Fibroblast of skin of left quadriceps (primary cell): ENCODE measurements at regions not wholly inside any gene's neighbourhood (a gene's known extent, or its start where the extent isn't known, plus 50 kb on each side); places are given as distances from the start of the nearest gene placed in this dataset.

ENCODE experiments used
- DNase-seq, 2 experiments: peaks; one replicate each; pipeline ENCODE4 v3.0.0-alpha.2; 2013; ENCODE audit warnings: low read depth in 2 of 2

GRCh38 chr15:96119734-96120133, 210.8 kb upstream of the NR2F2 start:
- no peak for DNase-seq

GRCh38 chr15:96121086-96121920, 209.2 kb upstream of the NR2F2 start:
- DNase-seq = peak in 1 of 2 experiments; percentile 4

GRCh38 chr15:96122077-96123027, 208.1 kb upstream of the NR2F2 start:
- no peak for DNase-seq

GRCh38 chr15:96123028-96123400, 207.5 kb upstream of the NR2F2 start:
- no peak for DNase-seq

DNA sequence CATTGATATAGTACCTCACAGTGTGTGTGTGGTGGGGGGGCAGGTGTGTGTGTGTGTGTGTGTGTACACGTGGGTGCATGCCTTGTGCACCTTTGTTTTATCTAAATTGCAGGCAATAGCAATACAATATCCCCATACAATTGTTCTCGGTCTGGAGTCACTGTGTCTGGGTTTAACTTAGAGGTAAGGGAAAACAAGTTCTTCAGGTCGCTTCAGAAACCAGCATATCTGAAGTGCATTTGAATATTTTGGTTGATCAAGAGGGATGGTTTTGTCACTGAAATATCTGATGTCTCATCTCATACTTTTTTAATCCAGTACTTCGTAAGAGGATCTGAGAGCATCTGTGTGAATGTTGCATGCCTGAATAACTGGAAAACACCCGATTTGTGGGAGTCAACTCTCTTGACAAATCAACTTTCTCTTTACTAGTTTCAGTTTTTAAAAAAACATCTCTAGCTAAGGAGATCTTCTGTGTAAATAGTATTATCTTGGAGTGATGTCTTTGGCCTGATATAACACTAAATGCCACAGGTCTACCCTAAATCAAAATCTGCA, 206.8 kb upstream of the NR2F2 start:
- no peak for DNase-seq

GRCh38 chr15:96124436-96124835, 206.1 kb upstream of the NR2F2 start:
- no peak for DNase-seq

DNA sequence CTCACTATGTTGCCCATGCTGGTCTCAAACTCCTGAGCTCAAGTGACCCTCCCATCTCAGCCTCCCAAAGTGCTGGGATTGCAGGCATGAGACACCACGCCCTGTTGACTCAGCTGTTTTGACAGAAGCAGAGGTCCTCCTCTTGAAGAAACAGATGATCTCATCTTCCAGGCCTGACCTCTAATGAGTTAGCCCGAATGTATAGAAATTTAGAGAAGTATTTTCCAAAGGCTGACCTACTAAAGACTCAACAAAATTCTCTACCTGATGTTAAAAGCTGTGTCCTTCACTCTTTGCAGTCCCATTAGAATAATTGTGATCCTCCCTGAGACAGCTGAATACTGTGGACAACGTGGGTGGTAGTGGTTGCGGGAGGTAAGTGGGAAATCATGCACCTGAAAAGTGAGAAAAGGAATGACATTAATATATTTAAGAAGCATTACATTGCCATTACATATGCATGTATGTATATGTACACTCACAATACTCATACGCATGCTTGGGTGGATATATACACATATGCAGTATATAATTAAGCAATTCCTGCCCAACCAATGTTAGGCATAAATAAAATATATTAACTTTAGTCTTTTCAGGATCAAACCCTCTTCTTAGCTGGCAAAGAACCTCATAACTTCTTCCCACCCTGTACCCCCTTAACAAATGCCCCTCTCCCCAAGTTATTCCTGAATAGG, 204.6 kb upstream of the NR2F2 start:
- DNase-seq = no peak

GRCh38 chr15:96126859-96127258, 203.6 kb upstream of the NR2F2 start:
- no peak for DNase-seq

- DNase-seq = no peak
These were observed 199.8 kb upstream of the NR2F2 start for GRCh38 chr15:96130734-96131133.

DNA sequence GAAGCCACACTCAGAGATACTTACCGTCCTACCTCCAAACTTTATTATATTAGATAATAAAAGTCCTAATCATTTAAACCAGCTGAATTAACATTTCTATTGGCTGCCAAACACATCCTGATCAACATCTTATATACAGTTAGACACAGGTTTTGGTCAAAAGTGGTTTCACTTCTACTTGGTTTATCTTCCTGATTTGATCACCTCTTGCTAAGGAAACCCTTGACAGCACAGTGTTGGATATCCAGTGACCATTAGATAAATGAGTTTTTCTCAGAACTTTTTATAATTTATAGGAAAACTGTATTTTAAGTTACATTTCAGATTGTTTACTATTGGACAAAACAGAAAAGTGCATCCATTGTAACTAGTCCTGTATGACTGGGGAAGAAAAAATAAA, 198.4 kb upstream of the NR2F2 start:
- no peak for DNase-seq

- DNase-seq = no peak
These were observed 195.1 kb upstream of the NR2F2 start for GRCh38 chr15:96135166-96136093.

GRCh38 chr15:96138985-96139384, 191.5 kb upstream of the NR2F2 start:
- DNase-seq = no peak

- no peak for DNase-seq
These were observed 188.0 kb upstream of the NR2F2 start for GRCh38 chr15:96142498-96142897.

DNA sequence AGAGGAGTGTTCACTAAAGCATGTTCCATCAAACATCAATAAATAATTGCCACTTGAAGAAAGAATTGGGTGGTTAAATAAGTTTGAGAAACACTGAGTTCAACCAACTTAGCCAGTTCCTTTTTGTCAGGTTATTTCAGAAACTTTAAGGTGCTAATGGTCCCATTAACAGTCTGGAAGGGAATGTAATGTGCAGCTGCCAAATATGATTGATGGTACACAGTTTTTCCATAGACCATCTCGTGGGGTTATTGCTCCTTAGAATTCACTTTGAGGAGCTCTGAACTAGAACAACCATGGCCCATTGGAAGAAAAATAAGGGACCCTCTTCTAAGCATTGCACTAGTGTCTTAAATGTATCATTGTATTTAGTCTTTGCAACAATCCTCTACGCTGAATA, 185.8 kb upstream of the NR2F2 start:
- DNase-seq = no peak

DNA sequence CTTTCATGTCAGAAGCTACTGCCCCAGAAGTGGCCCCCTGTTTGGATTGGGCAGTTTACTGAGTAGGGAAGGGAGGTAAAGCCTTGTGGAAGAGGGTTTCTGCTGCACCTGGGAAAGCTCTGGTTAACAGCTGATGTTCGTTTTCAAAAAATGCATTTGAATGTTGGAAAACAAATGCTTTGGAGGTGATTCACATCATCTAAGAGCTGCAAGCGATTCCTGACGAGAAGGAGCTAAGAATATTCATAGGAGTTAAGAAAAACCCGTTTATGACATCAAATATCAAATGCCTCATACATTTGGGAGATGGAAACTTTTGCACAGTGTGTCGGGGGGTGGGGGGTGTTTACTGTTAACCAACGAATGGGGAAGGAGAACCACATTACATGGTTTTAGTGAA, 183.8 kb upstream of the NR2F2 start:
- no peak for DNase-seq

DNA sequence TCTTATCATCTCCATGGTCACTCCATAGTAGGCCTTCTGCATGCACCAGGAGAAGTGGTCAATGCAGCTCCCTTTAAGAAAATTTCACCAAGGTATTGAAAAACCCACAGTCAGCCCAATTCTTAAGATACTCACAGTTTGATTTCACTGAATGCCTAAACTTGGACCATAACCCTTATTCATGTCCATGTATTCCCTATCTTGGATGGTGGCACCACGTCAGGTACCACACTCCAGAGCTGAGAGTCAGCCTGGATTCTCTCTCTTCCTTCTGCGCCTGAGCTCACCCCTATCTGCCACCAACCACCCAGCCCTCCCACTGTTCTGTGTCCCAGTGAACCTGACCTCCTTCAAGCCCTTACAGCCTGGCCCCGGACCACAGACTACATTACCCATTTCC, 183.2 kb upstream of the NR2F2 start:
- no peak for DNase-seq

GRCh38 chr15:96150254-96150653, 180.2 kb upstream of the NR2F2 start:
- DNase-seq = no peak

- peak in 1 of 2 experiments; percentile 19 for DNase-seq
These were observed 178.8 kb upstream of the NR2F2 start for GRCh38 chr15:96151749-96152148.

- no peak for DNase-seq
These were observed 176.6 kb upstream of the NR2F2 start for GRCh38 chr15:96153929-96154328.

DNA sequence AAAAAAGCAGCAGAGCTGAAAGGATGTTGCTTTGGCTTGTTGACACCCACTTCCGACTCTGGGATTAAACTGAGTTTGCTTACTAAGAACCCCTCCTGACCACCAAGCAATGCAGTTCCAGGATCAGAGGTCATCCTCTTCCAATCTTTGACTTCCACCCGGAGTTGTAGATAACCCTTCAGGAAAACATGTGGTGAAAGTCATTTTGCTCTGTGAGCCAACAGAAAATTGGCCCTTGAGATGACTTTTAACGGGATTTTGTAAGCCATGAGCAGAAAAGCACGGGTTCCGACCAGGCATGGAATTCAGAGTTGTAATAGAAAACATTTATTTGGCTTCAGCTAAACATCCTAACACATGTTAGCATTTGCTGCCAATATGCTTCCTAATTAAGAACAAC, 171.6 kb upstream of the NR2F2 start:
- no peak for DNase-seq

- DNase-seq = peak in 1 of 2 experiments; percentile 24
These were observed 170.2 kb upstream of the NR2F2 start for GRCh38 chr15:96160269-96160668.
